HG03095 (cell line): ENCODE measurements at regions not wholly inside any gene's neighbourhood (a gene's known extent, or its start where the extent isn't known, plus 50 kb on each side); places are given as distances from the start of the nearest gene placed in this dataset.

ENCODE experiments used
- ATAC-seq: cut with Tn5 transposase; IDR thresholded peaks from one replicate; pipeline ENCODE4 v1.9.1; 2021; ENCODE audit warnings: moderate library complexity; ENCODE audit not compliant: unreplicated experiment

- no peak for ATAC-seq
Observed at GRCh38 chr6:56378507-56378906, 131.1 kb upstream of the COL21A1 start.

GRCh38 chr6:56377295-56377694 lies 129.9 kb upstream of the COL21A1 start:
- ATAC-seq = no peak

- ATAC-seq = no peak
Observed at GRCh38 chr6:56375806-56376205, 128.4 kb upstream of the COL21A1 start.

- no peak for ATAC-seq
Observed at GRCh38 chr6:56374841-56375369, 127.5 kb upstream of the COL21A1 start.

- no peak for ATAC-seq
Observed at GRCh38 chr6:56372406-56372995, 125.1 kb upstream of the COL21A1 start.

GRCh38 chr6:56370561-56371211 lies 123.3 kb upstream of the COL21A1 start:
- ATAC-seq = peak; percentile 91

GRCh38 chr6:56370127-56370540 lies 122.8 kb upstream of the COL21A1 start:
- no peak for ATAC-seq

- no peak for ATAC-seq
Observed at GRCh38 chr6:56368491-56368890, 121.1 kb upstream of the COL21A1 start.

GRCh38 chr6:56366141-56366852 lies 118.9 kb upstream of the COL21A1 start:
- no peak for ATAC-seq

GRCh38 chr6:56364827-56365339 lies 117.5 kb upstream of the COL21A1 start:
- ATAC-seq = no peak

- ATAC-seq = no peak
Observed at GRCh38 chr6:56364431-56364826, 117.0 kb upstream of the COL21A1 start.

- ATAC-seq = no peak
Observed at GRCh38 chr6:56363796-56364430, 116.5 kb upstream of the COL21A1 start.

GRCh38 chr6:56361812-56362211 lies 114.4 kb upstream of the COL21A1 start:
- no peak for ATAC-seq

GRCh38 chr6:56359201-56359899 lies 112.0 kb upstream of the COL21A1 start:
- peak; percentile 82 for ATAC-seq

GRCh38 chr6:56357616-56358373 lies 110.4 kb upstream of the COL21A1 start:
- peak; percentile 50 for ATAC-seq

- ATAC-seq = no peak
Observed at GRCh38 chr6:56356426-56356825, 109.0 kb upstream of the COL21A1 start.

GRCh38 chr6:56353860-56354259 lies 106.5 kb upstream of the COL21A1 start:
- no peak for ATAC-seq

GRCh38 chr6:56350628-56351260 lies 103.4 kb upstream of the COL21A1 start:
- no peak for ATAC-seq

- ATAC-seq = no peak
Observed at GRCh38 chr6:56349194-56349593, 101.8 kb upstream of the COL21A1 start.
